ENCODE measurements at regions not wholly inside any gene's neighbourhood (a gene's known extent, or its start where the extent isn't known, plus 50 kb on each side); places are given as distances from the start of the nearest gene placed in this dataset.

- ChIA-PET RAD21 (ENCODE audit: unreplicated experiment) (no interaction called here), CTCF (no interaction called here), SMC1A (ENCODE audit: uncharacterized antibody, unreplicated experiment) (no interaction called here), POLR2A (no interaction called here)
- WGBS (ENCODE audit: insufficient coverage, insufficient replicate concordance, low lambda C conversion rate, missing lambda C conversion rate) = 88% methylated on average over 2 of the region's 2 CpGs
- Histone ChIP-seq H3K4me2 (ENCODE audit: control insufficient read depth, insufficient read depth) (no peak overlapping the region), H3K9me3 (replicated peaks; ENCODE audit: control insufficient read depth, insufficient read depth, low read length) (no peaks in the 10 kb centered on the region), H3K9ac (ENCODE audit: control insufficient read depth, insufficient read depth, low read length) (no peak overlapping the region), H3K36me3 (ENCODE audit: control insufficient read depth in 2 of 2, insufficient read depth in 2 of 2, low read length in 1 of 2) (no peaks in the 10 kb centered on the region), H3K27me3 (replicated peaks in 1 of 2; ENCODE audit: control insufficient read depth in 2 of 2, insufficient read depth in 2 of 2, low read length in 1 of 2) (no peaks in the 10 kb centered on the region), H3K27ac (ENCODE audit: control insufficient read depth, insufficient read depth) (no peak overlapping the region), H2AFZ (ENCODE audit: control insufficient read depth, low read depth, low read length) (no peak overlapping the region), H4K20me1 (ENCODE audit: control insufficient read depth, insufficient read depth) (no peaks in the 10 kb centered on the region), H3K79me2 (ENCODE audit: control insufficient read depth, insufficient read depth, low read length) (no peaks in the 10 kb centered on the region), H3K4me1 (ENCODE audit: control insufficient read depth, insufficient read depth, low read length) (no peaks in the 10 kb centered on the region), H3K4me3 (no peak overlapping the region)
- in situ Hi-C loops (cut with MboI) (no loop called here), intact Hi-C loops (cut with micrococcal nuclease; ENCODE audit: unreplicated experiment) (no loop called here)
- TF ChIP-seq CHD2 (IDR thresholded peaks at IDR 0.05; ENCODE audit: borderline replicate concordance, low read depth, low read length) (no peak), KLF5 (IDR thresholded peaks at IDR 0.05; ENCODE audit: partially characterized antibody) (no peak)
- ATAC-seq (no peak), DNase-seq (ENCODE audit: low read depth, low spot score) (no peak), FAIRE-seq (no peak)
- BruUV-seq (replicated peaks) = no TSS peak
These were observed 600.3 kb downstream of the OTOL1 start for GRCh38 chr3:162096874-162097273.

- Histone ChIP-seq H3K79me2 (ENCODE audit: control insufficient read depth, insufficient read depth, low read length) (no peaks in the 10 kb centered on the region), H4K20me1 (ENCODE audit: control insufficient read depth, insufficient read depth) (no peaks in the 10 kb centered on the region), H3K36me3 (ENCODE audit: control insufficient read depth in 2 of 2, insufficient read depth in 2 of 2, low read length in 1 of 2) (no peaks in the 10 kb centered on the region), H3K27me3 (replicated peaks in 1 of 2; ENCODE audit: control insufficient read depth in 2 of 2, insufficient read depth in 2 of 2, low read length in 1 of 2) (no peaks in the 10 kb centered on the region), H3K9ac (ENCODE audit: control insufficient read depth, insufficient read depth, low read length) (no peak overlapping the region), H3K4me3 (no peak overlapping the region), H3K9me3 (replicated peaks; ENCODE audit: control insufficient read depth, insufficient read depth, low read length) (no peaks in the 10 kb centered on the region), H2AFZ (ENCODE audit: control insufficient read depth, low read depth, low read length) (no peak overlapping the region), H3K4me2 (ENCODE audit: control insufficient read depth, insufficient read depth) (no peak overlapping the region), H3K27ac (ENCODE audit: control insufficient read depth, insufficient read depth) (no peak overlapping the region), H3K4me1 (ENCODE audit: control insufficient read depth, insufficient read depth, low read length) (no peaks in the 10 kb centered on the region)
- POLR2A ChIA-PET = no interaction called here
- DNase-seq (ENCODE audit: low read depth, low spot score) = no peak
- TF ChIP-seq SP1 (IDR thresholded peaks at IDR 0.05; ENCODE audit: low read depth, low read length) (no peak), ESRRA (IDR thresholded peaks at IDR 0.05; ENCODE audit: low read length) (no peak), NRF1 (conservative IDR thresholded peaks at IDR 0.05; ENCODE audit: low read depth, low read length) (no peak), RBBP5 (conservative IDR thresholded peaks at IDR 0.05) (no peak), ZBED1 (IDR thresholded peaks at IDR 0.05; ENCODE audit: borderline replicate concordance) (no peak), NFXL1 (IDR thresholded peaks at IDR 0.05; ENCODE audit: borderline replicate concordance) (no peak), POLR2A (IDR thresholded peaks at IDR 0.05; ENCODE audit: low read depth, low read length) (no peak), TBL1XR1 (IDR thresholded peaks at IDR 0.05; ENCODE audit: low read depth, low read length) (no peak), MLLT1 (IDR thresholded peaks at IDR 0.05) (no peak), CEBPZ (IDR thresholded peaks at IDR 0.05; ENCODE audit: low read depth, low read length) (no peak), KAT2A (conservative IDR thresholded peaks at IDR 0.05; ENCODE audit: control insufficient read depth, low read depth, low read length) (no peak), FOXM1 (IDR thresholded peaks at IDR 0.05; ENCODE audit: low read depth, low read length) (no peak), PBX3 (IDR thresholded peaks at IDR 0.05; ENCODE audit: insufficient replicate concordance, low read depth, low read length) (no peak)
- no peak for ATAC-seq
- BruUV-seq (replicated peaks) = no TSS peak
- CTCF ChIA-PET = no interaction called here
- intact Hi-C loops (cut with micrococcal nuclease; ENCODE audit: unreplicated experiment) (no loop called here), in situ Hi-C loops (cut with MboI) (no loop called here)
- SMC1A ChIA-PET (ENCODE audit: uncharacterized antibody, unreplicated experiment) = no interaction called here
- no peak for FAIRE-seq
- RAD21 ChIA-PET (ENCODE audit: unreplicated experiment) = no interaction called here
- 53% methylated on average over 1 of the region's 1 CpG for WGBS (ENCODE audit: insufficient coverage, insufficient replicate concordance, low lambda C conversion rate, missing lambda C conversion rate)
These were observed 607.2 kb downstream of the OTOL1 start for GRCh38 chr3:162103808-162104207.
